Activated B cell treated with CpG ODN at 0.5 μM for 24 hours (primary cell): ENCODE measurements at regions not wholly inside any gene's neighbourhood (a gene's known extent, or its start where the extent isn't known, plus 50 kb on each side); places are given as distances from the start of the nearest gene placed in this dataset.
"Not testable (repeated sequence)": the region's sequence is repeated elsewhere in the genome, so short reads cannot be mapped to it uniquely, and the experiment has no call there.

Source experiments
- ATAC-seq: fragments of 200-7000 bp; cut with Tn5 transposase; one replicate; pipeline ENCODE4 v1.10.0; 2021; ENCODE audit warnings: low read depth, mild to moderate bottlenecking, moderate library complexity
- CTCF ChIA-PET: fragments of 350-600 bp; sonication (Branson Sonifier 250); formaldehyde crosslinking; loops from one replicate; lab custom pipeline; 2021; ENCODE audit warnings: antibody characterized with exemption; lab: Charles Lee
- POLR2A ChIA-PET: fragments of 350-600 bp; sonication (Branson Sonifier 250); formaldehyde crosslinking; loops from one replicate; lab custom pipeline; 2021; ENCODE audit warnings: antibody characterized with exemption; lab: Charles Lee
- DNase-seq: peaks from one replicate; pipeline ENCODE4 v3.0.0; 2022
- H3K27ac Mint-ChIP-seq: one replicate; pipeline ENCODE4 v1.8.0; 2020; ENCODE audit warnings: mixed read lengths
- H3K27me3 Mint-ChIP-seq: one replicate; pipeline ENCODE4 v1.8.0; 2021; ENCODE audit warnings: mixed read lengths
- H3K36me3 Mint-ChIP-seq: one replicate; pipeline ENCODE4 v1.8.0; 2021; ENCODE audit warnings: low read depth, mixed read lengths
- H3K4me1 Mint-ChIP-seq: one replicate; pipeline ENCODE4 v1.8.0; 2021; ENCODE audit warnings: mixed read lengths
- H3K4me3 Mint-ChIP-seq: one replicate; pipeline ENCODE4 v1.8.0; 2020; ENCODE audit warnings: mild to moderate bottlenecking, mixed read lengths
- H3K9me3 Mint-ChIP-seq: one replicate; pipeline ENCODE4 v1.8.0; 2020; ENCODE audit warnings: mixed read lengths
- CTCF ChIP-seq: fragments of 200-600 bp; IDR thresholded peaks from one replicate; pipeline ENCODE4 v1.8.0; 2022; ENCODE audit warnings: antibody characterized with exemption, mild to moderate bottlenecking
- intact Hi-C: fragments of 100-400 bp; cut with micrococcal nuclease; formaldehyde crosslinking; loops from one replicate; pipeline ENCODE4 v1.15.1; 2024

GRCh38 chr11:13210424-13210823 lies 67.2 kb upstream of the BMAL1 start:
- Mint-ChIP-seq H3K36me3 (no peaks in the 10 kb centered on the region), H3K27me3 (peaks cover 20% of the 10 kb centered on the region), H3K27ac (no peak overlapping the region), H3K4me1 (peaks cover 12% of the 10 kb centered on the region), H3K9me3 (no peaks in the 10 kb centered on the region), H3K4me3 (no peak overlapping the region)
- intact Hi-C loops, result loop anchor here (1.0 to 2.0 kb wide), 4 partner anchors 28 to 175 kb away; no protein-coding TSS in a partner anchor
- ChIA-PET CTCF (interaction anchor here (1.3 to 2.9 kb wide), 4 partner anchors 125 to 175 kb away, joined by 4 to 15 read pairs (median 10); no protein-coding TSS in a partner anchor), POLR2A (no interaction called here)
- TF ChIP-seq CTCF, result no peak
- ATAC-seq (no peak), DNase-seq (no peak)

- intact Hi-C loops, result no loop called here
- TF ChIP-seq CTCF, result no peak
Measured at GRCh38 chr11:13214276-13214675, 63.3 kb upstream of the BMAL1 start.

DNA sequence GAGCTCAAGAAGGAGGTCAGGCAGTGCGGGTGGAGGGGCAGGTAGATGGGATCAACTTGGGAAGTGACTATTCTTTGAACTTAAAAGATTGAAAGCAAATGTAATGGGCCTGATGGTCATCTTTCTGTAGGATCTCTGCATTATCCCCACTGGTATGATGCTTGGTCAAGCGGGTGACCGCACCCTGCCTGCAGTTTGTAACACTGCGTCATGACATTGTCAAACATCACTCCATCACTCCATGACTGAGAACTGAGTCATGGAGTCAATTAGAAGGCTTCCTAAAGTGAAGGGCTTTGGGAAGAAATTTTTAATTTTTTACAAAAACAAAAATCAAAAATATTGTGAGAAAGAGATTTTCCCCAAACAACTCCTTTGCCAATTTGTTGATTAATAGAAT lies 62.4 kb upstream of the BMAL1 start:
- Mint-ChIP-seq H3K4me3 (no peak overlapping the region), H3K36me3 (no peaks in the 10 kb centered on the region), H3K9me3 (no peaks in the 10 kb centered on the region), H3K27me3 (no peaks in the 10 kb centered on the region), H3K27ac (no peak overlapping the region), H3K4me1 (no peaks in the 10 kb centered on the region)
- intact Hi-C loops, result no loop called here
- ChIA-PET CTCF (no interaction called here), POLR2A (no interaction called here)
- ATAC-seq, result no peak
- no peak for TF ChIP-seq CTCF
- no peak for DNase-seq

More at GRCh38 chr11:13214276-13214675, 63.3 kb upstream of the BMAL1 start:
- Mint-ChIP-seq H3K36me3 (no peaks in the 10 kb centered on the region), H3K4me1 (no peaks in the 10 kb centered on the region), H3K4me3 (no peak overlapping the region), H3K9me3 (no peaks in the 10 kb centered on the region), H3K27me3 (no peaks in the 10 kb centered on the region), H3K27ac (no peak overlapping the region)
- DNase-seq (no peak), ATAC-seq (no peak)
- POLR2A ChIA-PET, result no interaction called here
- CTCF ChIA-PET, result interaction anchor here (0.6 to 1.7 kb wide), 2 partner anchors 24 to 100 kb away, joined by 3 to 7 read pairs; no protein-coding TSS in a partner anchor

DNA sequence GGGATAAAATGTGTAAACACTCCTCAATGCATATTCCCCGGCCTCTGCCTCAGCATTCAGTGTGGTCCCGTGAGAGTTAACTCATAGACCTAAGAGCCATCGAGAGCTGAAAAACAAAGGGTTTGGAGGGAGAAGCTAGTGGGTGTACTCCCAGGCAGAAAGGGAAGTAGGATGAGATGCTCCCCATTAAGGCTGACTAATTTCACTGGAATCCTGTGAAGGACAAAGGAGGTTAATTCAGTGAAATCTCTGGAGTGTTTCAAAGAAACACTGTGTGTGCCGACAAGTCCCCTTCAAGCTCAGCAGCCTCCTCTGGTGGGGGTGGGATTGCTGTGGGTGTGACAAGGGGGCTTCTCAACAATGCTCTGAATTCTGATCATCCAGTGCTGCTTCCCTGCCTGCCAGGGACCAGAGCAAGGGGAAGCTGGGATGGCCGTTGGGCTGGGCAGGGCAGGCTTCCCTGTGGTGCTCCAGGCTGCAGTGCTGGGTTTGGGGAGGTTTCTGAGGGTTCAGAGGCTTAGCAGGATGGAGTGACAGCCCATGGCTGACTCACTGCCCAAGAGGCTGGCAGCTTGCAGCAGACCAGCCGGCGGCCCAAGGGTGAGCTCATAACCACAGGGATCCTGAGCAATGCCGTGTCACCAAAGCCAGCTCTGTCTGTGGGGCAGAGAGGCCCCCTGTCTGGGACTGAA lies 61.4 kb upstream of the BMAL1 start:
- H3K27ac Mint-ChIP-seq, result no peak overlapping the region
- H3K4me1 Mint-ChIP-seq, result no peaks in the 10 kb centered on the region
- ChIA-PET POLR2A (no interaction called here), CTCF (interaction anchor here (0.9 kb wide), 1 partner anchor 12 kb away, joined by 3 read pairs; no protein-coding TSS in a partner anchor)
- no peak overlapping the region for H3K4me3 Mint-ChIP-seq
- no peaks in the 10 kb centered on the region for H3K9me3 Mint-ChIP-seq
- ATAC-seq (no peak), DNase-seq (no peak)
- intact Hi-C loops, result no loop called here
- no peaks in the 10 kb centered on the region for H3K36me3 Mint-ChIP-seq
- TF ChIP-seq CTCF, result no peak
- no peaks in the 10 kb centered on the region for H3K27me3 Mint-ChIP-seq

- POLR2A ChIA-PET, result no interaction called here
- H3K27ac Mint-ChIP-seq, result no peak overlapping the region
- DNase-seq, result no peak
Measured at GRCh38 chr11:13216711-13217075, 60.9 kb upstream of the BMAL1 start.

DNA sequence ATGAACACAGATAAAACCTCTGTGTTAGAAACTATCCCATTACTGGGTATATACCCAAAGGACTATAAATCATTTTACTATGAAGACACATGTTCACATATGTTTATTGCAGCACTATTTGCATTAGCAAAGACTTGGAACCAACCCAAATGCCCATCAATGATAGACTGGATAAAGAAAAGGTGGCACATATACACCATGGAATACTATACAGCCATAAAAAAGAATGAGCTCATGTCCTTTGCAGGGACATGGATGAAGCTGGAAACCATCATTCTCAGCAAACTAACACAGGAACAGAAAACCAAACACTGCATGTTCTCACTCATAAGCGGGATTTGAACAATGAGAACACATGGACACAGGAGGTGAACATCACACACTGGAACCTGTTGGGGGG lies 58.9 kb upstream of the BMAL1 start:
- H3K4me3 Mint-ChIP-seq, H3K27me3 Mint-ChIP-seq, CTCF ChIA-PET, H3K27ac Mint-ChIP-seq, POLR2A ChIA-PET, ATAC-seq, H3K9me3 Mint-ChIP-seq, DNase-seq, H3K36me3 Mint-ChIP-seq, H3K4me1 Mint-ChIP-seq, intact Hi-C loops: not testable (repeated sequence)

More at GRCh38 chr11:13216711-13217075, 60.9 kb upstream of the BMAL1 start:
- Mint-ChIP-seq H3K27me3 (no peaks in the 10 kb centered on the region), H3K9me3 (no peaks in the 10 kb centered on the region), H3K4me3 (no peak overlapping the region), H3K4me1 (no peaks in the 10 kb centered on the region), H3K36me3 (no peaks in the 10 kb centered on the region)
- no peak for ATAC-seq
- intact Hi-C loops, result no loop called here
- no peak for TF ChIP-seq CTCF
- CTCF ChIA-PET, result no interaction called here
